B cell (primary cell): ENCODE measurements at regions not wholly inside any gene's neighbourhood (a gene's known extent, or its start where the extent isn't known, plus 50 kb on each side); places are given as distances from the start of the nearest gene placed in this dataset.

Experiments
- ATAC-seq: fragments of 200-7000 bp; cut with Tn5 transposase; one replicate; pipeline ENCODE4 v1.10.0; 2021; ENCODE audit warnings: low read depth, mild to moderate bottlenecking, moderate number of reproducible peaks, moderate library complexity
- CTCF ChIA-PET: fragments of 350-600 bp; sonication (Branson Sonifier 250); formaldehyde crosslinking; loops from one replicate; lab custom pipeline; 2021; ENCODE audit warnings: antibody characterized with exemption, inconsistent platforms; lab: Charles Lee
- POLR2A ChIA-PET: fragments of 350-600 bp; sonication (Branson Sonifier 250); formaldehyde crosslinking; loops from one replicate; lab custom pipeline; 2021; ENCODE audit warnings: antibody characterized with exemption; lab: Charles Lee
- DNase-seq: peaks from one replicate; pipeline ENCODE4 v3.0.0; 2013
- H2AFZ ChIP-seq: 2 replicates; pipeline ENCODE4 v1.6.1; 2012; ENCODE audit warnings: mild to moderate bottlenecking, low read depth, low read length; ENCODE audit not compliant: insufficient read depth, poor library complexity, severe bottlenecking
- H3K27ac ChIP-seq, 2 donors: 1 replicate in 1 of 2; 2 replicates in 1 of 2; pipeline ENCODE4 v1.5.1; 2012 to 2013; ENCODE audit warnings: low read length in 2 of 2, mild to moderate bottlenecking in 2 of 2, moderate library complexity in 1 of 2
- H3K27me3 ChIP-seq, 4 experiments: fragments of 200-600 bp in 1 of 4; sonication (generic) in 1 of 4; replicated peaks in 1 of 4; 1 replicate in 2 of 4; 2 replicates in 2 of 4; pipeline versions ENCODE4 v1.6.1 to v1.7.0; 2013 to 2016; ENCODE audit warnings: low read length in 3 of 4, mild to moderate bottlenecking in 2 of 4, mixed read lengths in 1 of 4, moderate library complexity in 1 of 4; ENCODE audit not compliant: insufficient read depth in 4 of 4, control insufficient read depth in 3 of 4; ENCODE audit errors: control extremely low read depth in 1 of 4
- H3K36me3 ChIP-seq, 2 experiments: replicated peaks in 1 of 2; 1 replicate in 1 of 2; 2 replicates in 1 of 2; pipeline versions ENCODE4 v1.6.1 to v1.7.1; 2013; ENCODE audit warnings: low read length in 1 of 2; ENCODE audit not compliant: insufficient read depth in 2 of 2, control insufficient read depth in 1 of 2; ENCODE audit errors: control extremely low read depth in 1 of 2, extremely low read depth in 1 of 2
- H3K4me1 ChIP-seq, 2 donors: fragments of 200-600 bp in 1 of 2; sonication (generic) in 1 of 2; 1 replicate in 1 of 2; 2 replicates in 1 of 2; pipeline versions ENCODE4 v1.5.1 to v1.6.1; 2013 to 2017; ENCODE audit warnings: low read length in 2 of 2; ENCODE audit not compliant: control insufficient read depth in 2 of 2, insufficient read depth in 2 of 2
- H3K4me2 ChIP-seq: replicated peaks from 2 replicates; pipeline ENCODE3; 2012; ENCODE audit warnings: mild to moderate bottlenecking, low read depth, low read length; ENCODE audit not compliant: poor library complexity, severe bottlenecking
- H3K4me3 ChIP-seq, 5 experiments: fragments of 200-600 bp in 1 of 5; sonication (generic) in 1 of 5; 1 replicate in 3 of 5; 2 replicates in 2 of 5; pipeline versions ENCODE4 v1.5.1 to v1.7.0; 2011 to 2016; ENCODE audit warnings: low read length in 4 of 5, mild to moderate bottlenecking in 4 of 5, low read depth in 2 of 5, control low read depth in 1 of 5, moderate library complexity in 1 of 5; ENCODE audit not compliant: insufficient read depth in 1 of 5; ENCODE audit errors: control extremely low read depth in 1 of 5, extremely low read depth in 1 of 5
- H3K79me2 ChIP-seq: fragments of 200-600 bp; sonication (generic); one replicate; pipeline ENCODE4 v1.6.0; 2016; ENCODE audit warnings: low read length; ENCODE audit not compliant: control insufficient read depth, insufficient read depth
- H3K9ac ChIP-seq: fragments of 200-600 bp; sonication (generic); 2 replicates; pipeline ENCODE4 v1.6.1; 2017; ENCODE audit warnings: mild to moderate bottlenecking, low read length, moderate library complexity
- H3K9me3 ChIP-seq, 3 donors: one replicate each; pipeline versions ENCODE4 v1.6.1 to v1.7.1; 2013; ENCODE audit warnings: low read length in 2 of 3; ENCODE audit not compliant: control insufficient read depth in 2 of 3, insufficient read depth in 1 of 3; ENCODE audit errors: control extremely low read depth in 1 of 3
- H4K20me1 ChIP-seq: 2 replicates; pipeline ENCODE4 v1.6.0; 2012; ENCODE audit warnings: mild to moderate bottlenecking, low read length; ENCODE audit not compliant: insufficient read depth, control insufficient read depth, poor library complexity, severe bottlenecking
- H3K27ac Mint-ChIP-seq: one replicate; pipeline ENCODE4 v1.8.0; 2021; ENCODE audit warnings: mixed read lengths
- H3K27me3 Mint-ChIP-seq: one replicate; pipeline ENCODE4 v1.8.0; 2021; ENCODE audit warnings: mixed read lengths
- H3K4me1 Mint-ChIP-seq: one replicate; pipeline ENCODE4 v1.8.0; 2021; ENCODE audit warnings: mixed read lengths
- H3K4me3 Mint-ChIP-seq: one replicate; pipeline ENCODE4 v1.8.0; 2021; ENCODE audit warnings: mixed read lengths
- H3K9me3 Mint-ChIP-seq: one replicate; pipeline ENCODE4 v1.8.0; 2022; ENCODE audit warnings: mixed read lengths; ENCODE audit not compliant: insufficient read depth
- EZH2 ChIP-seq: IDR thresholded peaks from 2 replicates; pipeline ENCODE4 v1.6.1; 2012; ENCODE audit warnings: borderline replicate concordance, low read depth, mild to moderate bottlenecking, moderate library complexity, low read length; ENCODE audit not compliant: insufficient read depth, poor library complexity, severe bottlenecking
- WGBS: methylation state at CpG from one replicate; pipeline ENCODE4 v1.1.5; 2013; ENCODE audit warnings: missing lambda C conversion rate; ENCODE audit not compliant: insufficient coverage; 5-methylcytosine and 5-hydroxymethylcytosine counted together
- intact Hi-C: fragments of 100-400 bp; cut with micrococcal nuclease; formaldehyde crosslinking; loops from one replicate; pipeline ENCODE4 v1.10.0; 2022

DNA sequence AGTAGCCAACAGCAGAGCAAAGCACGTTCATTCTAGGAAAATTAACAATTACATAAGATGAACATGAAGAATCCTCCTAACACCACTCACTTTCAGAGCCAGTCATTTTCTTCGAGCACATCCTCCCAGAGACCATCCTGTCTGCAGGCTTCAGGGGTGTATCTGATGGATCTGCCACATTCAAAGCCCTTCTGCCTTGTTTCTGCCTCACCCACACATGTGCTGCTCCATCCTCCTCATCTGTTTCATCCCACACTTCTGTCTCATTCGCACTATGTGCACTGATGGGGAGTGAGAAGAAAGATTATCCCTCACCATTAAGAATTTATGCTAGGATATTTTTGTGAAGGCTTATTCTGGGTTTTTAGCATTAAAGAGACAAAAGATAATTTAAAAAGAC, 287.9 kb upstream of the PKDCC start:
- no peaks in the 10 kb centered on the region for H3K36me3 ChIP-seq
- no peak overlapping the region for H3K9ac ChIP-seq
- Mint-ChIP-seq H3K27ac (no peak overlapping the region), H3K9me3 (no peaks in the 10 kb centered on the region), H3K4me3 (no peak overlapping the region), H3K4me1 (no peaks in the 10 kb centered on the region), H3K27me3 (peaks cover 8% of the 10 kb centered on the region)
- DNase-seq (no peak), ATAC-seq (no peak)
- WGBS, result 87% methylated on average over 2 of the region's 3 CpGs
- H4K20me1 ChIP-seq, result no peaks in the 10 kb centered on the region
- no peak overlapping the region for H2AFZ ChIP-seq
- no peaks in the 10 kb centered on the region for H3K9me3 ChIP-seq
- TF ChIP-seq EZH2, result no peak
- H3K27me3 ChIP-seq, result no peaks in the 10 kb centered on the region
- no peak overlapping the region for H3K4me3 ChIP-seq
- intact Hi-C loops, result no loop called here
- POLR2A ChIA-PET, result no interaction called here
- H3K79me2 ChIP-seq, result no peaks in the 10 kb centered on the region
- no peak overlapping the region for H3K4me2 ChIP-seq
- no peak overlapping the region for H3K27ac ChIP-seq
- no peaks in the 10 kb centered on the region for H3K4me1 ChIP-seq
- CTCF ChIA-PET, result no interaction called here

DNA sequence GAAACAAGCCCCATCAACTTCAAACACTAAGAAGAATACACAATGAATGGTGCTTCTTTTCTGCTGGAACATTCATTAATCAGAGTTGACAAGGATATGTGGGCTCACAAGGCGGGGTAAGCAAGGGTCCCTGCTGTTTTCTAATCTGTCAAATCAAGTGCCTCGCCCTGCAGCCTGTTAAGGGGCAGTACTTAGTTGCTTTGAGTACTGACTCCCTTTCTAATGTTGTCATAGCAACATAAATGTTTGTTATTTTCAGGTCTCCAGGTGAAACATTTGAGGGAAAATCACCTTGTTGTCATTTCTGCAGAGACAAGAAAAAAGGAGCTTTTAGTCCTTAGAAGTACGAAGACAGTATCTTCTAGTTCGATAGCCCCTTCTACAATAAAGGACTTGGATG, 284.7 kb upstream of the PKDCC start:
- Mint-ChIP-seq H3K27me3 (peaks cover 4% of the 10 kb centered on the region), H3K4me1 (no peaks in the 10 kb centered on the region), H3K27ac (no peak overlapping the region), H3K9me3 (no peaks in the 10 kb centered on the region), H3K4me3 (no peak overlapping the region)
- Histone ChIP-seq H3K4me1 (no peaks in the 10 kb centered on the region), H3K4me2 (no peak overlapping the region), H3K27ac (no peak overlapping the region), H4K20me1 (no peaks in the 10 kb centered on the region), H3K27me3 (no peaks in the 10 kb centered on the region), H3K9me3 (no peaks in the 10 kb centered on the region), H3K36me3 (no peaks in the 10 kb centered on the region), H2AFZ (no peak overlapping the region), H3K9ac (no peak overlapping the region), H3K79me2 (no peaks in the 10 kb centered on the region), H3K4me3 (no peak overlapping the region)
- POLR2A ChIA-PET, result no interaction called here
- CTCF ChIA-PET, result no interaction called here
- DNase-seq, result no peak
- intact Hi-C loops, result no loop called here
- no peak for TF ChIP-seq EZH2
- ATAC-seq, result no peak
- WGBS, result 83% methylated on average over 1 of the region's 4 CpGs
